OCI-LY7 (cell line): ENCODE measurements at regions not wholly inside any gene's neighbourhood (a gene's known extent, or its start where the extent isn't known, plus 50 kb on each side); places are given as distances from the start of the nearest gene placed in this dataset.

Experiments used
- BruUV-seq: library from RNA; stranded (reverse); fragments of 400-500 nt; replicated peaks from 2 replicates; lab custom pipeline; 2021; lab: Mats Ljungman, UMichigan
- CTCF ChIA-PET: fragments of 300-600 bp; sonication (Branson Sonifier 250); formaldehyde crosslinking; loops from one replicate; lab custom pipeline; 2022; ENCODE audit warnings: antibody characterized with exemption; ENCODE audit not compliant: unreplicated experiment; lab: Charles Lee
- POLR2A ChIA-PET: fragments of 300-600 bp; sonication (Branson Sonifier 250); formaldehyde crosslinking; loops from one replicate; lab custom pipeline; 2022; ENCODE audit warnings: antibody characterized with exemption; lab: Charles Lee
- DNase-seq: peaks from one replicate; pipeline ENCODE4 v3.0.0-alpha.2; 2015; ENCODE audit warnings: low spot score
- H2AFZ ChIP-seq: fragments of 200-600 bp; sonication (generic), shearing (Covaris generic); 2 replicates; pipeline ENCODE4 v1.6.1; 2014; ENCODE audit warnings: mild to moderate bottlenecking, antibody characterized with exemption, low read length, moderate library complexity
- H3K27ac ChIP-seq: fragments of 200-600 bp; sonication (generic); 2 replicates; pipeline ENCODE4 v1.5.1; 2014; ENCODE audit warnings: mixed run types, low read depth, mild to moderate bottlenecking, moderate library complexity, low read length, inconsistent platforms; ENCODE audit not compliant: poor library complexity, severe bottlenecking
- H3K36me3 ChIP-seq: fragments of 200-600 bp; sonication (generic); 2 replicates; pipeline ENCODE4 v1.6.1; 2014; ENCODE audit warnings: mild to moderate bottlenecking, antibody characterized with exemption, low read length, moderate library complexity, mixed read lengths; ENCODE audit not compliant: insufficient read depth
- H3K4me1 ChIP-seq: fragments of 200-600 bp; sonication (generic); 2 replicates; pipeline ENCODE4 v1.5.1; 2014; ENCODE audit warnings: mild to moderate bottlenecking, low read length; ENCODE audit not compliant: insufficient read depth, poor library complexity, severe bottlenecking
- H3K4me2 ChIP-seq: fragments of 200-600 bp; sonication (generic); 2 replicates; pipeline ENCODE4 v1.6.1; 2014; ENCODE audit warnings: mild to moderate bottlenecking, low read length
- H3K4me3 ChIP-seq: fragments of 200-600 bp; sonication (generic); 2 replicates; pipeline ENCODE4 v1.5.1; 2014; ENCODE audit warnings: mild to moderate bottlenecking, low read depth, low read length; ENCODE audit not compliant: poor library complexity, severe bottlenecking
- H3K79me2 ChIP-seq: fragments of 200-600 bp; sonication (generic); 2 replicates; pipeline ENCODE4 v1.6.1; 2016; ENCODE audit warnings: low read depth, mild to moderate bottlenecking, low read length, moderate library complexity, mixed read lengths; ENCODE audit not compliant: insufficient read depth
- H3K9me2 ChIP-seq: fragments of 200-600 bp; sonication (generic); 2 replicates; pipeline ENCODE4 v1.6.1; 2016; ENCODE audit warnings: mild to moderate bottlenecking, low read length, mixed read lengths; ENCODE audit not compliant: insufficient read depth
- H3K9me3 ChIP-seq: fragments of 200-600 bp; sonication (generic); 2 replicates; pipeline ENCODE4 v1.6.1; 2014; ENCODE audit warnings: mild to moderate bottlenecking, mixed run types, low read length, mixed read lengths
- H4K20me1 ChIP-seq: fragments of 200-600 bp; sonication (generic); 2 replicates; pipeline ENCODE4 v1.6.1; 2014; ENCODE audit warnings: mild to moderate bottlenecking, antibody characterized with exemption, low read length, moderate library complexity, mixed read lengths; ENCODE audit not compliant: insufficient read depth
- EZH2phosphoT487 ChIP-seq: fragments of 200-600 bp; sonication (generic); IDR thresholded peaks from 2 replicates; pipeline ENCODE4 v1.6.1; 2018; ENCODE audit warnings: low read depth, borderline replicate concordance, mild to moderate bottlenecking, mixed run types, antibody characterized with exemption, low read length, moderate library complexity, mixed read lengths
- intact Hi-C: fragments of 100-400 bp; cut with micrococcal nuclease; formaldehyde crosslinking; loops from one replicate; pipeline ENCODE4 v1.10.0; 2022; ENCODE audit not compliant: unreplicated experiment
- TF ChIP-seq, protein P1 (sequence below): fragments of 200-600 bp; sonication (generic); conservative IDR thresholded peaks from 2 replicates; pipeline ENCODE4 v1.5.1; 2014; ENCODE audit warnings: mild to moderate bottlenecking, antibody characterized with exemption, low read length, moderate library complexity, mixed read lengths

DNA sequence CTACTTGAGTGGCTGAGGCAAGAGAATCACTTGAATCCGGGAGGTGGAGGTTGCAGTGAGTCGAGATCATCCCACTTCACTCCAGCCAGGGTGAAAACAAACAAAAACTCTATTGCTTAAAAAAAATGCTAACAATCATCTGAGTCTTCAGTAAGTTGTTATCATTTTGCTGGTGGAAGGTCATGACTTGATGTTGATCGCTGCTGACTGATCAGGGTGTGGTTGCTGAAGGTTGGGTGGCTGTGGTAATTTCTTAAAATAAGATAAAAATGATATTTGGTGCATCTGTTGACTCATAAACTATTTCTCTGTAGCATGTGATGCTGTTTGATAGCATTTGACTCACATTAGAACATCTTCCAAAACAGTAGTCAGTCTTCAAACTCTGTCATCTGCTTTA lies 349.4 kb upstream of the PAPPA start:
- Histone ChIP-seq H3K4me1 (no peaks in the 10 kb centered on the region), H3K9me2 (no peaks in the 10 kb centered on the region), H4K20me1 (no peaks in the 10 kb centered on the region), H3K4me2 (no peak overlapping the region), H2AFZ (no peak overlapping the region), H3K36me3 (no peaks in the 10 kb centered on the region), H3K9me3 (no peaks in the 10 kb centered on the region), H3K4me3 (no peak overlapping the region), H3K79me2 (no peaks in the 10 kb centered on the region), H3K27ac (no peak overlapping the region)
- intact Hi-C loops, result no loop called here
- CTCF ChIA-PET, result no interaction called here
- no TSS peak for BruUV-seq
- POLR2A ChIA-PET, result no interaction called here
- TF ChIP-seq, protein P1, sequence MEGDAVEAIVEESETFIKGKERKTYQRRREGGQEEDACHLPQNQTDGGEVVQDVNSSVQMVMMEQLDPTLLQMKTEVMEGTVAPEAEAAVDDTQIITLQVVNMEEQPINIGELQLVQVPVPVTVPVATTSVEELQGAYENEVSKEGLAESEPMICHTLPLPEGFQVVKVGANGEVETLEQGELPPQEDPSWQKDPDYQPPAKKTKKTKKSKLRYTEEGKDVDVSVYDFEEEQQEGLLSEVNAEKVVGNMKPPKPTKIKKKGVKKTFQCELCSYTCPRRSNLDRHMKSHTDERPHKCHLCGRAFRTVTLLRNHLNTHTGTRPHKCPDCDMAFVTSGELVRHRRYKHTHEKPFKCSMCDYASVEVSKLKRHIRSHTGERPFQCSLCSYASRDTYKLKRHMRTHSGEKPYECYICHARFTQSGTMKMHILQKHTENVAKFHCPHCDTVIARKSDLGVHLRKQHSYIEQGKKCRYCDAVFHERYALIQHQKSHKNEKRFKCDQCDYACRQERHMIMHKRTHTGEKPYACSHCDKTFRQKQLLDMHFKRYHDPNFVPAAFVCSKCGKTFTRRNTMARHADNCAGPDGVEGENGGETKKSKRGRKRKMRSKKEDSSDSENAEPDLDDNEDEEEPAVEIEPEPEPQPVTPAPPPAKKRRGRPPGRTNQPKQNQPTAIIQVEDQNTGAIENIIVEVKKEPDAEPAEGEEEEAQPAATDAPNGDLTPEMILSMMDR, result no peak
- DNase-seq, result no peak

DNA sequence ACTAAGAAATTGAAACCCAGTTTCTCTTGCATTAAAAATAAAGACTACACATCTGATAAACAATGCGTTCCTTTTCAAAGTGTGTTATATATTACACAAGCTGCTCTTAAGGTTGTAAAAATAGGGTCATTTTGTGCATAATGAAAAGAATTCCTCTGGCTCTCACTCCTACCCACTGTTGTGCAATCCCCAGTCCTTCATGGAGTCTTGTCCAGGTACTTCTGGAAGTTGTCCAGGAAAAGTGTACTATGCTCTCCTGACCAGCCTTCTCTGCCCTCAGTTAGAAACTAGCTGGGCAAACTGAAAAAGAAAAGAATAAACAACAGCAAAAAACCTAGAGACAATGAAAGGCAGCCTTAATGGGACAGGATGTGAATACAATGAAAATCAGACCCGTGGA lies 345.5 kb upstream of the PAPPA start:
- Histone ChIP-seq H3K4me1 (no peaks in the 10 kb centered on the region), H3K4me3 (no peak overlapping the region), H3K9me2 (no peaks in the 10 kb centered on the region), H3K27ac (no peak overlapping the region), H3K9me3 (no peaks in the 10 kb centered on the region), H2AFZ (no peak overlapping the region), H3K4me2 (no peak overlapping the region), H3K79me2 (no peaks in the 10 kb centered on the region), H3K36me3 (no peaks in the 10 kb centered on the region), H4K20me1 (no peaks in the 10 kb centered on the region)
- intact Hi-C loops, result no loop called here
- no TSS peak for BruUV-seq
- POLR2A ChIA-PET, result no interaction called here
- TF ChIP-seq, protein P1, result no peak
- no peak for TF ChIP-seq EZH2phosphoT487
- CTCF ChIA-PET, result no interaction called here
- DNase-seq, result no peak

DNA sequence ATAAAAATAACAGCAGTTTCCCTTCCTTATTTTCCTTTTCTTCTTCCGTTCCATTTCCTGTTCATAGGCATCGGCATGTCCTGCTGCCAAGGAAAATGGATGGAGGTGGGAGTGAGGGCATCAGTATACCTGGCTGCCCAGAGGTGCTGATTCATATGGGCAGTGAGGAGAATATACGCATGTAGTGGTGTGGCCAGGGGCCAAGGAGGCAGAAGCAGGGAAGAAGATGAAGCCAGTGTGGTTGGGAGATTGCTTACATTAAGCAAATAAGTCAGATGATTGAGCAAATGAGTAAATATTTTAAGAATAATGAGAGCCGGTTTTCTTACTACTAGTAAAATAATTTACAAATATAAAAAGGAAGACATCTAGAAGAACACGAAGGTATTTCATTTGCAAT lies 344.9 kb upstream of the PAPPA start:
- no peak for DNase-seq
- Histone ChIP-seq H3K4me3 (no peak overlapping the region), H3K79me2 (no peaks in the 10 kb centered on the region), H3K27ac (no peak overlapping the region), H3K9me3 (no peaks in the 10 kb centered on the region), H3K4me2 (no peak overlapping the region), H4K20me1 (no peaks in the 10 kb centered on the region), H3K36me3 (no peaks in the 10 kb centered on the region), H2AFZ (no peak overlapping the region), H3K4me1 (no peaks in the 10 kb centered on the region), H3K9me2 (no peaks in the 10 kb centered on the region)
- CTCF ChIA-PET, result no interaction called here
- intact Hi-C loops, result no loop called here
- POLR2A ChIA-PET, result no interaction called here
- BruUV-seq, result no TSS peak
- no peak for TF ChIP-seq EZH2phosphoT487
- TF ChIP-seq, protein P1, result no peak
